ENCODE measurements at regions not wholly inside any gene's neighbourhood (a gene's known extent, or its start where the extent isn't known, plus 50 kb on each side); places are given as distances from the start of the nearest gene placed in this dataset.

GRCh38 chr2:19292007-19292406 is 66.4 kb downstream of the OSR1 start:
- Mint-ChIP-seq H3K27ac (ENCODE audit: unreplicated experiment) (no peak overlapping the region), H3K36me3 (ENCODE audit: low read depth) (peaks cover 2% of the 10 kb centered on the region), H3K9me3 (ENCODE audit: low read depth) (no peaks in the 10 kb centered on the region), H3K4me3 (ENCODE audit: unreplicated experiment) (no peak overlapping the region), H3K27me3 (ENCODE audit: low read depth) (no peaks in the 10 kb centered on the region), H3K4me1 (ENCODE audit: low read depth) (no peaks in the 10 kb centered on the region)
- no peak for DNase-seq (ENCODE audit: low spot score)
- no peak for TF ChIP-seq CTCF (IDR thresholded peaks at IDR 0.05)

- no peak for TF ChIP-seq CTCF (IDR thresholded peaks at IDR 0.05)
- H3K27ac Mint-ChIP-seq (ENCODE audit: unreplicated experiment), result no peak overlapping the region
- DNase-seq (ENCODE audit: low spot score), result no peak
- no peaks in the 10 kb centered on the region for H3K9me3 Mint-ChIP-seq (ENCODE audit: low read depth)
- peaks cover 2% of the 10 kb centered on the region for H3K36me3 Mint-ChIP-seq (ENCODE audit: low read depth)
- H3K4me1 Mint-ChIP-seq (ENCODE audit: low read depth), result no peaks in the 10 kb centered on the region
- no peaks in the 10 kb centered on the region for H3K27me3 Mint-ChIP-seq (ENCODE audit: low read depth)
- no peak overlapping the region for H3K4me3 Mint-ChIP-seq (ENCODE audit: unreplicated experiment)
Observed at GRCh38 chr2:19288291-19288690, 70.1 kb downstream of the OSR1 start.

DNA sequence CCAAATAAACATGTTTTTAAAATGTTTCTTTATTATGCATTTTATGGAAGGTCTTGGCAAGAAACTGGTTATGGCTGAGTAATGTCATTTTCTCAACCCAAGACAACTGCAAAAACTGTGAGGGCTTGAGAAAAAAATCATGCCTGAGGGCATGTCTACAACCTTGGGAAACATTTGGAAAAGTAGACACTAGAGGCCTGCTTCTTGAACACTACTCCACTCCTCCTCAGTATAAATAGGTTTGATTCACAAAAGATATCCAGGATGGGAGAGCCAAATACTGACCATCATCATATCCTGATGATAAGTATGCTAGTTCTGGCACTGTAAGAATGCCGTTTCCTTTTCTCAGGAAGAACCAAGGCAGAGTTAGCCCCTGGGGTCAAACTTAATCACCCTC is 71.1 kb downstream of the OSR1 start:
- H3K4me1 Mint-ChIP-seq (ENCODE audit: low read depth), result no peaks in the 10 kb centered on the region
- no peak for DNase-seq (ENCODE audit: low spot score)
- TF ChIP-seq CTCF (IDR thresholded peaks at IDR 0.05), result no peak
- no peak overlapping the region for H3K27ac Mint-ChIP-seq (ENCODE audit: unreplicated experiment)
- H3K27me3 Mint-ChIP-seq (ENCODE audit: low read depth), result no peaks in the 10 kb centered on the region
- H3K9me3 Mint-ChIP-seq (ENCODE audit: low read depth), result no peaks in the 10 kb centered on the region
- peaks cover 2% of the 10 kb centered on the region for H3K36me3 Mint-ChIP-seq (ENCODE audit: low read depth)
- no peak overlapping the region for H3K4me3 Mint-ChIP-seq (ENCODE audit: unreplicated experiment)

DNA sequence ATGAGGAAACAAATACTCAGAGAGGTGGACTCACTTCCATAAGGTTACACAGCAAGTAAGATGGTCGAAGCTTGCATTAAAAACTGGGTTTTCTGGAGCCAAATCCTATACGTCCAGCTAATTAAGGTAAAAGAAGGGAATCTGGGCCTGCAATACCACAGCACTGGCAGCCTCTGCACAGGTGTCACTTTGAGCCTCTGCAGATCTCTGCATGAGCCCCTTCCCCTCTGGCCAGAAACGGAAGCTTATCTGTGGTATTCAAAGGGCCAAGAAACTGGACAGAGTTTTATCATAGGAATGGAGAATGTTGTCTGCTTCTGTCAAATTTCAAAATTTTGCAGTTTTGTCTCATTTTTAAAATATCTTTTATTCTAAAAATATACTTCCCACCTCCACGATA is 76.1 kb downstream of the OSR1 start:
- peaks cover 3% of the 10 kb centered on the region for H3K27me3 Mint-ChIP-seq (ENCODE audit: low read depth)
- H3K9me3 Mint-ChIP-seq (ENCODE audit: low read depth), result peaks cover 27% of the 10 kb centered on the region
- no peak overlapping the region for H3K4me3 Mint-ChIP-seq (ENCODE audit: unreplicated experiment)
- no peak for DNase-seq (ENCODE audit: low spot score)
- H3K36me3 Mint-ChIP-seq (ENCODE audit: low read depth), result peaks cover 4% of the 10 kb centered on the region
- H3K27ac Mint-ChIP-seq (ENCODE audit: unreplicated experiment), result no peak overlapping the region
- TF ChIP-seq CTCF (IDR thresholded peaks at IDR 0.05), result no peak
- no peaks in the 10 kb centered on the region for H3K4me1 Mint-ChIP-seq (ENCODE audit: low read depth)

- no peak for DNase-seq (ENCODE audit: low spot score)
- no peak for TF ChIP-seq CTCF (IDR thresholded peaks at IDR 0.05)
- peaks cover 4% of the 10 kb centered on the region for H3K36me3 Mint-ChIP-seq (ENCODE audit: low read depth)
- H3K27me3 Mint-ChIP-seq (ENCODE audit: low read depth), result peaks cover 6% of the 10 kb centered on the region
- no peaks in the 10 kb centered on the region for H3K4me1 Mint-ChIP-seq (ENCODE audit: low read depth)
- H3K4me3 Mint-ChIP-seq (ENCODE audit: unreplicated experiment), result no peak overlapping the region
- H3K9me3 Mint-ChIP-seq (ENCODE audit: low read depth), result peaks cover 17% of the 10 kb centered on the region
- H3K27ac Mint-ChIP-seq (ENCODE audit: unreplicated experiment), result no peak overlapping the region
Observed at GRCh38 chr2:19274439-19274838, 84.0 kb downstream of the OSR1 start.
